NB4 (cell line): ENCODE measurements at regions not wholly inside any gene's neighbourhood (a gene's known extent, or its start where the extent isn't known, plus 50 kb on each side); places are given as distances from the start of the nearest gene placed in this dataset.
"Not testable (repeated sequence)": the region's sequence is repeated elsewhere in the genome, so short reads cannot be mapped to it uniquely, and the experiment has no call there.

Experiments
- DNase-seq: peaks from one replicate; pipeline ENCODE4 v3.0.0; 2010; ENCODE audit warnings: low read depth
- H3K4me3 ChIP-seq: one replicate; pipeline ENCODE4 v1.5.1; 2011; ENCODE audit warnings: mild to moderate bottlenecking, low read depth, low read length, moderate library complexity
- CTCF ChIP-seq: IDR thresholded peaks from one replicate; pipeline ENCODE4 v1.5.1; 2012; ENCODE audit warnings: low read depth, low read length
- MAX ChIP-seq: IDR thresholded peaks from 2 replicates; pipeline ENCODE4 v1.6.1; 2011; ENCODE audit warnings: low read depth, low read length
- MYC ChIP-seq: IDR thresholded peaks from 2 replicates; pipeline ENCODE4 v1.6.1; 2011; ENCODE audit warnings: low read depth, low read length
- POLR2A ChIP-seq: IDR thresholded peaks from 2 replicates; pipeline ENCODE4 v1.6.1; 2011; ENCODE audit warnings: mild to moderate bottlenecking; ENCODE audit not compliant: insufficient read length; ENCODE audit errors: extremely low read depth

GRCh38 chr5:124492444-124493224 lies 253.8 kb downstream of the ZNF608 start:
- DNase-seq, result no peak
- no peak overlapping the region for H3K4me3 ChIP-seq
- TF ChIP-seq MAX, result no peak
- TF ChIP-seq CTCF, result no peak
- TF ChIP-seq MYC, result no peak
- no peak for TF ChIP-seq POLR2A

GRCh38 chr5:124490315-124490714 lies 256.1 kb downstream of the ZNF608 start:
- not testable (repeated sequence) for DNase-seq, H3K4me3 ChIP-seq

- TF ChIP-seq CTCF, result no peak
- no peak for TF ChIP-seq POLR2A
- no peak for TF ChIP-seq MYC
- TF ChIP-seq MAX, result no peak
- no peak for DNase-seq
- no peak overlapping the region for H3K4me3 ChIP-seq
Observed at GRCh38 chr5:124481419-124481818, 265.0 kb downstream of the ZNF608 start.

- no peak overlapping the region for H3K4me3 ChIP-seq
- DNase-seq, result no peak
- TF ChIP-seq MYC, result no peak
- no peak for TF ChIP-seq POLR2A
- no peak for TF ChIP-seq CTCF
- TF ChIP-seq MAX, result no peak
Observed at GRCh38 chr5:124480964-124481363, 265.5 kb downstream of the ZNF608 start.

- H3K4me3 ChIP-seq, result no peak overlapping the region
- no peak for TF ChIP-seq MAX
- TF ChIP-seq MYC, result no peak
- no peak for TF ChIP-seq POLR2A
- no peak for TF ChIP-seq CTCF
- no peak for DNase-seq
Observed at GRCh38 chr5:124480022-124480421, 266.4 kb downstream of the ZNF608 start.

GRCh38 chr5:124478264-124478663 lies 268.2 kb downstream of the ZNF608 start:
- no peak for DNase-seq
- TF ChIP-seq CTCF, result no peak
- no peak for TF ChIP-seq POLR2A
- no peak for TF ChIP-seq MAX
- TF ChIP-seq MYC, result no peak
- no peak overlapping the region for H3K4me3 ChIP-seq
